ENCODE measurements at regions not wholly inside any gene's neighbourhood (a gene's known extent, or its start where the extent isn't known, plus 50 kb on each side); places are given as distances from the start of the nearest gene placed in this dataset.

DNA sequence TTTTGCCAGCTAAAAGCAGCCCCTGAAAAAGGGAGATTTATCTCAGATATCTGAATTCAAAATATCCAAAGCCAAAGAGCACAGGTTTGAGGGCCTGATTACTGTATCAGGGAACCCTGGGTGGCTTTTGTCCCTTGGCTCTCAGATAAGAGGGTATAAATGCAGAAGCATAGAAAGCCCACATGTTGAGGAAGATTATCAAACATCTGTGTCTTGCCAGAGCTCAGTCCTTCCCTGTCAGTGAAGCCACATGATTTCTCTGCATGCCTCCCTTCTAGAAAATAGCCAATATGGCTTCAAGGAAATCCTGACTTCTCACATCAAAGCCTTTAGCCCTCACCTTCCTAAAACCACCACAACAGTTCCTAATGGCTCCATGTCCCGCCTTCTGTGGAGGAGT lies 408.0 kb upstream of the DMAC1 start:
- TF ChIP-seq CTCF (IDR thresholded peaks at IDR 0.05): no peak
- TF ChIP-seq POLR2A (IDR thresholded peaks at IDR 0.05): no peak

Measured in transverse colon (tissue), 3 donors.